ENCODE measurements at regions not wholly inside any gene's neighbourhood (a gene's known extent, or its start where the extent isn't known, plus 50 kb on each side); places are given as distances from the start of the nearest gene placed in this dataset.

DNA sequence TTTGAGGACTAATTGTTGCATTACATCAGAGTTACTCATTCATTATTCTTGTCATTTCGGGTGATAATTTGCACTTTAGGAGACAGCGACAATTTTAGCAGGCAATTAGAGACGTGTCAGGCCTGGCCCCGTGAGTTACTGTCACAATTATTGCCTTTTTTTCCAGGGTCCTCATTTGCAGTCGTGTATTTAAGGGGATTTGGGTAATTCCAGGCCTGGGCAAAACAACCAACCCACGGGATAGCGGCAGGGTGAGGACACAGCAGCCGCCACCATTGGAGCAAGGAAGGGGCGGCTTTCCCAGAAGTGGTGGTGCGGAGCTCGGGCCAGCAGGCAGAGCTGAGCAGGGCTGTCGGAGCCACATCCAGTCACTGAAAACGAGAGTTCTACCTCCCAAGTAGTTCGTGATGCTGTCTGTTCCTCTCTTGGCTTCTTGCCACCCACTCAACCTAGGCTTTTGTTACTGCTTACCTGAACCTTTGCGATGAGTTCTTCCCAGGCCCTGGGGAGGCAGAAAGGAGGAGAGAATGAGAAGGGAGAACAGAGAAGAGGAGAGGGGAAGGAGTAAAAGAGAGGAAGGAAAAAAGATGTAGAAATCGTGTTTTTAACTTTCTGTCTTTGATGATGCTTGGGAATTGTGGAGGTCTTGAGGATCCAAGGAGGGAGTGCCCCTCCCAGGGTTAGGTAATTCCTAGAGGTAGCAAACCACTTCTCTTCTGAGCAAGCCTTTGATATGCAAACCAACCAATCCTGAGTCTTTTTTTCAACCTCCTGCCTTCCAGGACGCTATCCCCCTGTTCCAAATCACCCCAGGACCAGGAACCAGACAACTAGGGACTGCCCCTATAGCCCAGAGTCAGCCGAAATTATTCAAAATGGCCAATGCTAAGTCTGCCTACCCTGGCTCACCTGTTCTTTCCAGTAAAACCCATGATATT lies 236.1 kb downstream of the MIAT start:
- DNase-seq (ENCODE audit: low spot score), result no peak

DNA sequence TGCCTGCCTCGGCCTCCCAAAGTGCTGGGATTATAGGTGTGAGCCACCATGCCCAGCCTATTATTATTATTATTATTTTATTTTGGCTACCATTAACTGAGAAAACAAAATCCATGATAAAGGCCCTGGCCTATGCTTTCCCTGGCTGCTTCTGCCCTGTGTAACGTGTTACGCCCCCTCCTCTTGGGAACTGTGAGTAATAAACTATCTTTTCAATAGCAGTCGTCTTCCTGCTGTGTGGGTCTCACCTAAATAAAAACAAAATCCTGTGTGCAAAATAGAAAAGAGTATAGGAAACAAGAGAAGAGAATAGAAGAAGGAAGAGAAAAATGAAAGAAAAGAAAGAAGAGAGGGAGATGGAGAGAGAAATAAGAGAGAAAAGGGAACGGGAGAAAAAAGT lies 237.0 kb downstream of the MIAT start:
- no peak for DNase-seq (ENCODE audit: low spot score)

DNA sequence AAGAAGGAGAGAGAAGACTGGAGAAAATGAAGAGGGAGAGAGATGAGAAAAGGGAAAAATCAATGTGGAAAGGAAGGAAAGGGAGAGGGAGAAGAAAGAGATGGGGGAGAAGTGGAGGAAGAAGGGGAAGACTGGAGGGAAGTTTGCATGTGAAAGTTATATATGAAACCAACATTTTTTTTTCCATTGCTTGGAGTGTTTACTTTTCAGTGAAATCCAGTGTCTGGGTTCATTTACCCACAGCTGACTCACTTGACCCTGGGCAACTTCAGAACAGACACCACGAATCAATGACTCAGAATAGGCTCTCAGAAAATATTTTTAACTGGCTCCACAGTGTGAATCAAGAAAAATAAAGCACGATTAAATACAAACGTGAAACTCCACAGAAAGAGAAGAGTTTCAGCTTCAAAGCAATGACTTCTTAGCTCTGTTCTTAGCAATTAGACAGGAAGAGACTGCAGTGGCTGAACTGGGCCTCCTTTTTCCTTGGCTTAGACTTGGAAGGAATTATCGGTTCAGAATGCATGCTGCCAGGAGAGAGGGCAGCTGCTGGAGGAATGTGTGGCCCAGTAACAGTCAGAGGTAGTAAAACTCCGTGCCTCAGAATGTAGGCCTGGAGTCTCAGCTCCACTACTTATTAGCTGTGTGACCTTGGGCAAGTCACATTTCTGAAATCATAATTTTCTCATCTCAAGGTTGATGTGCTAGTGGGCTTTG lies 237.5 kb downstream of the MIAT start:
- peak; percentile 38 for DNase-seq (ENCODE audit: low spot score)

DNA sequence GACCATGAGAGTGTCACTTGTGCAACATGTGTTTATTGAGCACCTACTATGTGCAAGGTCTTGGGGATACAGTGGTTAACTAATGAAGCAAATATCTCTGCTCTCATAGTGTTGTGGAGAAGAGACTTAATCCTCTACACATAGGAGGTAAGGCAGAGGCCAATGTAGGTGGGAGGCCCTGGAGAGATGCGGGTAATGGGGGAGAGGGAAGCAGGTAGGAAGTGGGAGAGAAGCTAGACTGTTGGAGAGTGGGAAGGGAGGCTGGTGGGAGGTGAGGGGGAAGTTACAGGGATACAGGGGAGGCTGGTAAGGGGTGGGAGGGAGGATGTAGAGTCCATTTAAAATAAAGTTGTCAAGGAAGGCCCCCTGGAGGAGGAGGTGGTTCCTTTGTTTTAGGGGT lies 240.0 kb downstream of the MIAT start:
- DNase-seq (ENCODE audit: low spot score), result no peak

DNA sequence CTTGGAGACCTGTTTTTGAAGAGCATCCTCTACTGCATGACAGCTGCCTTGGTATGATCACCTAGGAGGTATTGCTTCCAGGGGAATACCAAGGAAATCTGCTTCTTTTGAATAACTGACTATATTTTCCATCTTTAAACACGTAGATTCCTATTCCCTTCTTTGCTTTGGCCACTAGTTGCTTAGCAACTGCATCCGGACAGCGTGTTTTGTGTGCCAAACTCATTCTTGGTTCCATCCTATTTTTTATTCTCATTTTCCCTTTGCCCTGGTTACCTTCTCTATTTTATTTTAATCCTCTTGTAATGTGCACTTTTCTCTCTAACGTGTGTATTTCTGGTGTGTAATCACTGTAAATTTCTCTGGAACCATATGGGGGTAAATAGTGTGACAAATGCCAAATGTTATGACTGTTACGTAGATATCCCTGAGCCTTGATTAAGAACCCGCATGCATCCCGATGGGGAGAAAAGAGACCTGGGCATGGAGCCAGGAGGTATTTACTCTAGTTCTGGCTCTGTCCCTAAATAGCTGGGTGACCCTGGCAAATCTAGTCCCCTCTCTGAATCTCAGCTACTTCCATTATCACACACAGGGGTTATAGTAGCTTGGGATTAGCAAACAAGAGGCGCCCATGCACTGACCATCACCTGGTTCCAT lies 241.7 kb downstream of the MIAT start:
- no peak for DNase-seq (ENCODE audit: low spot score)

DNA sequence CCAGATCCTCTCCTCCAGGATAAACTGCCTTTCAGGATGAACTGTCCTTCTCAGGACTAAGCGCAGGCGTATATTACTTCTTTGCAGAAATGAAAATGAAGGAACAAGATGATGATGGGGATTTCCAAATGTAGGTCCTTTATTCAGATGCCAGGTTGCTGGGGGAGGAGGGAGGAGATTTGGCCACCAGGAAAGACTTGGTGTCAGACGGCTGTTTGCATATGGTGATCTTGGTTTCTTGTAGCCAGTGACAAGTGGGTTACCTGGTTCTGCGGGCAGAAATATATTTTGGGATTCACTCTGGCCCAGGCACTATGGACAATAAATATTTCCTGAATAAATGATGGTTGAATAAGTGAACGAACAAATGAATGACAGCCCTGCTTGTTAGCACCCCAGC lies 243.4 kb downstream of the MIAT start:
- no peak for DNase-seq (ENCODE audit: low spot score)

DNA sequence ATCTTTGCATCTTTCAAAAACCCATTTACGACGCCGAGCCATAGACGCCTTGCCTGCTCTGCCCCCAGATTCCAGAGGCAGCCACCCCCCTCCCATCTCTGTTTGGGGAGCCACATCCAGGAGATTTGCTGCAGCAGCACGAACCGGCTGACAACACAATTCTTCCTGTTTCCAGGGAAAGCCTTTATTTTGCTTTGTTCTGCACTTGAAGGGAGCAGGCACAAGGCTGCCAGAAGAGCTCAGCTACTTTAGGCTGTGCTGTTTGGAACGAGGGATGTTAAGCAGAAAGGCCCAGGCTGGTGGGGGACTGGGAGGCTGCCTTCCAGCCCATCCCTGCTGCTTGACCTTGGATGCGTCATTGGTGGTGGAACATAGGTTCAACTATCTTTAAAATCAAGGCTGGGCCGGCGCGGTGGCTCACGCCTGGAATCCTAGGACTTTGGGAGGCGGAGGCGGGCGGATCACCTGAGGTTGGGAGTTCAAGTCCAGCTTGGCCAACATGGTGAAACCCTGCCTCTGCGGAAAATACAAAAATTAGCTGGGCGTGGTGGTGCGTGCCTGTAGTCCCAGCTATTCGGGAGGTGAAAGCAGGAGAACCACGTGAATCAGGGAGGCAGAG lies 243.9 kb downstream of the MIAT start:
- DNase-seq (ENCODE audit: low spot score), result no peak

DNA sequence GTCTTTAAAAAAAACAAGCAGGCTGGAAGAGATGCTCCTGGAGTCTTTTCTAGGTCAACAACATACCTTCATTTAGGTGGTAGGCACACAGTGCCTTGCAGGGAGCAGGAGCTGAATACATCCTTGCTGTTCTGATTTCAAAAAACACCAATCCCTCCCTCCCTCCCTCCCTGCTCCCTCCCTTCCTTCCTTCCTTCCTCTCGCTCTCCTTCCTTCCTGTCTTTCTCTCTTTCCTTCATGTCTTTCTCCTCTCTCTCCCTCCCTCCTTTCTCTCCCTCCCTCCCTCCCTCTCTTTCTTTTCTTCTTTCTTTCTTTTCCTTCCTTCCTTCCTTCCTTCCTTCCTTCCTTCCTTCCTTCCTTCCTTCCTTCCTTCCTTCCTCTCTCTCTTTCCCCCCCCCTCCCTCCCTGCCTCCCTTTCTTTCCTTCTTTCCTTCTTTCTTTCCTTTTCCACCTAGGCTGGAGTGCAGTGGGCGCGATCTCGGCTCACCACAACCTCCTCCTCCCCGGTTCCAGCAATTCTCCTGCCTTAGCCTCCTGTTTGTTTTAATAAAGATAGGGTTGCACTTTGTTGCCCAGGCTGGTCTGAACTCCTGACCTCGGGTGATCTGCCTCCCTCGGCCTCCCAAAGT lies 245.1 kb downstream of the MIAT start:
- no peak for DNase-seq (ENCODE audit: low spot score)

DNA sequence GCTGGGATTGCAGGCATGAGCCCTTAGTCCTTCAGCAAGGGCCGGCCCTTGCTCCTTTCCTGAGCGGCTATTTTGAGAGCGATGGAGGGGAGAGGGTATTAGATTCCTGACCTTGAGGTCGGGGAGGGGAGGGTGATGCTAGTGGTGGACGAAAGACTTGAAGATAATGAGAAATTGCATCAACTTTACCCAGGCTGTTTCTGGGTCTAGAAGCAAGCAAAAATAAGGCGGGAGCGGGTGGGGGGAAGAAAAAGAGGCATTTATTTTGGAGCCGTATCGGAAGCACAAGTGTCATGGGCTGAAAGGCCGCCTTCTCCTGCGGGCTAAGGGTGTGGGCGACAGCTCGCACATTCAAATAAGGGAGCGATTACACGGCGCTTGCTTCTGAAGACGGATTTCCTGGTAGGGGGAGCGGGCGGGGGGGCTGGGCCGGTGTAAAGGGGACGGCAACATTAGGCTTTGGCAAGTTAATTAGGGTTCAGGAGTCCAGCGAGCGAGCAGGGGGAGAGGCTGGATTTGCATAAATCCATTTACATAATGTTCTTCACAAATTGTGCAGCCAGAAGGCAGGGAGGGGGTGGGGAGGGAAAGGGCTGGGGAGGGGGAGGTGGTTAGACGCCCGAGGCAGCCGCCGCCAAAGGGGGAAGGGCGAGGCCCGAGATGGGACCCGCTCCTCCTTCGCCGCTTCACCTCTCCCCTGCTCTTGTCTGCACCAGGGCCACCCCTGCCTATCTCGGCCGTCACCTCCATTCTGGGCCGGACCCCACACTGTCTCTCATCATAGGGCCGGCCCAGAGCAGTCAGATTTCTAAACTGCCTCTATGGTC lies 245.9 kb downstream of the MIAT start:
- DNase-seq (ENCODE audit: low spot score), result no peak

DNA sequence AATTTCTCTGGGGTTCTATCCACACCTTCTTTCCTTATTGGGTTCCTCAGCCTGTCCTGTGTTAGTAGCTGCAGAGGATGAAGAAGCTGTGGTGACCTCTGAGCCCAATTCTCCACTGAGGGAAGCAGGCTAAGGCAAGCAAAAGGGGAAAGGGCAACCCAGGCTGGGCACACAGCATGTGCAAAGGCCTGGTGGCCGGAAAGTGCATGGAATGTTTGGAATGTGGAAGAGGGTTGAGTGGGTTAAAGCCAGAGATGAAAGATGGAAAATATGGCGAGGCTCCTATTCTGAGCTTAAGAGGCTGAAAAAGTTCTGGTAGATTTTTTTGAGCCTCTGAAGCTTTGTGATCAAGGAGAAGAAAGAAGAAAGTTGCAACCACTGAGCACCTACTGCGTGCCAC lies 247.1 kb downstream of the MIAT start:
- no peak for DNase-seq (ENCODE audit: low spot score)

DNA sequence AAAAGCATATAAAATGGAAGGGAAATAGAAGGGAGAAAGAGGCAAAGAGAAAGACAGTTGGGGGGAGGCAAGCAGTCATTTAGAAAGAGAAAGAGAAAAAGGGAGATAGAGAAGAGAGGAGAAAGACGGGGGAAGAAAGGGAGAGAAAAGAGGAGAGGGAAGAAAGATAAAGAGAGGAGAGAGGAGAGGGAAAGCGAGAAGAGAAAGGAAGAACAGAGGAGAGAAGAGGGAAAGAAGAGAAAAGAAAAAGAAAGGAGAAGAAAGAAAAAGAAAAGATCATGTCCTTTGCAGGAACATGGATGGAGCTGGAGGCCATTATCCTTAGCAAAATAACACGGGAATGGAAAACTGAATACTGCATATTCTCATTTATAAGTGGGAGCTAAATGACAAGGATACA lies 247.7 kb downstream of the MIAT start:
- no peak for DNase-seq (ENCODE audit: low spot score)

DNA sequence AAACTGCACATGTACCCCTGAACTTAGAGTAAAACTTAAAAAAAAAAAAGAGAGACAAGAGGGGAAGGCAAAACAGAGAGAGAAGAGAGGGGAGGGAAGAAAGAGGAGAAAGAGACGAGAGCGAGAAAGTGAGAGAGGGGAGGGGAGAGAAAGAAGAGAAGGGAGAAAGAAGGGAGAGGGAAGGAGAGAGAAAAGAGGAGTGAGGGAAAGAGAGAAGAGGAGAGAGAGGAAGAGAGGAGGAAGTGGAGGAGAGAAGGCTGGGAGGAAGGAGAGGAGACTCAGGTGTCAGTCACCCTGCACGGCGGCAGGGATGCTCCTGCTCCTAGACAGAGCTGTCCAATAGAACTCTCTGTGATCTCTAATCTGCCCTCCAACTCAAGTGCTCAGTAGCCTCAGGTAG lies 248.3 kb downstream of the MIAT start:
- DNase-seq (ENCODE audit: low spot score), result no peak

DNA sequence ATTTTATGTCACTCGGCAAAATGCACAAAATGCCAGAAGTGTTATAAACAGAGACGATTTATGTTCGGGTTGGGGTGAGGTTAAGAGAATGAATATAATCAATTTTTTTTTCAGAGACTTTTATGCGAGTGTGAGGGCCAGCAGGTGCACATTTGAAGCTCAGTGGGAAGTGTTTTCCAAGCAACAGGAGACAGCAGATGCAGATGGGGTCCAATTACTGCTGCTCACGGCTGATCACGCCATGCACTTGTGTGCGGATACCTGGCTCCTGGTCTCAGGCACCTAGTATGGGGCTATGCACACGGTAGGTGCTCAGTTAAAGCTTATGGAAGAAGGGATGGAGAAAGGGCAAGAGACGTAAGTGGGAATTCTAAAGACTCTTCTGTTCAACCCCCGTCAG lies 249.1 kb downstream of the MIAT start:
- DNase-seq (ENCODE audit: low spot score), result no peak

DNA sequence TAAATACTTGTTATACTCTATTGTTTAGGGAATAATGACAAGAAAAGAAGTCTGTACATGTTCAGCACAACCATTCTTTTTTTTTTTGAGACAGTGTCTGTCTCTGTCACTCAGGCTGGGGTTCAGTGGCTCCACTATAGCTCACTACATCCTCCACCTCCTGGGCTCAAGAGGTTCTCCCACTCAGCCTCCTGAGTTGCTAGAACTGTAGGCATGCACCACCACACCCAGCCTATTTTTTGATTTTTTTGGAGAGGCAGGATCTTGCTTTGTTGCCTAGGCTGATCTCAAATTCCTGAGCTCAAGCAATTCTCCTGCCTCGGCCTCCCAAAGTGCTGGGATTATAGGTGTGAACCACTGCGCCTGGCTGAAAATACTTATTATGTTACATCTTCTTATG lies 250.0 kb downstream of the MIAT start:
- no peak for DNase-seq (ENCODE audit: low spot score)

DNA sequence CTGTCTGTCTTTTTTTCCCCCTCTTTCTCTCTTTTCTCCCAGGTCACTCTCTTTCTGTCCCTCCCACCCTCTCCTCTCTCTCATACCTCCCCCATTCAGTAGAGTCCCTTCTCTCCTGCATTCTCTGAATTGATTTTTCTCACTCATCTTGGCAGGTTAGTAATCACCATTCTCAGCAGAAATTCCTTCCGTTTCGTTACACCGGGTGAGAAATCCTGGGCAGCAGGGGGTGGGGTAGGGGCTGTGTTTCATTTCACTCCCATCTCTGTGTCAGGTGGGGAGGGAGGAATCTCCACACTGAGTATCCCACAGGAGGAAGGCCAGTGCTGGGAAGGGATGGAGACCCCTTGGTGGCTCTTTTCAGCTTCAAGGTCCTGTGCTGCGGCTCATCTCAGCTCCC lies 253.5 kb downstream of the MIAT start:
- DNase-seq (ENCODE audit: low spot score), result no peak

DNA sequence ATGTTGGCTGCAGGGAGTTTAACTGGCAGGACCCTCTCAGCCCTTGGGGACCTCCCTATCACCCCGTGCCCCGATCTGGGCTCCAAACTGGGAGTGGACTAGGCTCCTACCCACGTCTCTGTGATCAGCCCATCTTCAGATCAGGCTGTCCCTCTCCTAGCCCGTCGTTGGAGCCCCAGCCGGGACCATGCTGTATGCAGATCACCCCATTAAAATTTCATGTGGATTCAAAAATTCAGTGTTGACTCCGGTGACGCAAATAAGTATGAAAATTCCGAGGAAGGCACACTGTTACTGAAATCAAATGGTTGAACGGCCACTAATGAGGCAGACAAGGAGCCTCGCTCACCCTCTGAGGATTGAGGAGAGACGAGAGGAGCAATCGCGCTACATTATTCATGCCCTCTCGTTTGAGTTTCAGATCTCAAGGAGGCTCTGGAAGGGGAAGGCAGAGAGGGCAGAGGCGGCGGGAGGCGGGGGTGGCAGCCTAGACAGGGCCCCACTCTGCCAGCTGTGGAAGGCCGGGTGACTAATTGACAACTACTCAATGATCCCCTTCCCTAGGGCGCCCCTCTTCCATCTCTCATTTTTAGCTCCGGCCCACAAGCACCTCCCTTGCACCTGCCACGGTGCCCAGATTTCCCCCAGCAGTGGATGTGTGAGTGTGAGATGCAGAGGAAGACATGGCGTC lies 255.4 kb downstream of the MIAT start:
- DNase-seq (ENCODE audit: low spot score), result no peak

DNA sequence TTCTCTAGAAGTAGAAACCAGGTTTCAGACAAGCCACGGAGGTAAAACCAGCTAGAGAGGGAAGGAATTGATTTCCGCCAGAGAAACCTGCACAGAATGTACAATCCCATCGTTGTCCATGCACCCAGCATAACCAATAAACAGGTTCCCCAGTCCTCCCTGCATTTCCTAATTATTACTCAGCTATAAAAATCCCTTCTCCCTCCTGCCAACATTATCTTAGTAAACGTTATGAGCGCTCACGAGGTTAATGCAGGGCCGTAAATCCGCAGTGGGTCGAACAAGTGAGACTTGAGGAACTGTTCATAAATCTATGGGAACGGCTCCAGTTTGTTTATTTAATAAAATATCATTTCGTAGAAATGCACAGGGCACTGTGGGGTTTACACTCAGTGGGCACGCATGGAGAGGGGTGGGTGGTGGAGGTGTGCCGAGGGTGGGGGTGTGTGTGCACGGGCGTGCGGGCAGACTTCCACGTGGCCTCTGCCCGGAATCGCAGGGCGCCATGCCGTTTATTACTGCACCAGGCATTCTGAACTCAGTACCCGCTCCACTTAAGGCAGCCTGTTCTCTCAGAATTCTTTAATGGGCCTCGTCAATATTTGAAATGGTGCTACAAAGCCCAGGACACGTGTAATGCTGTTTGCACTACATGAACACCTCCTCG lies 257.3 kb downstream of the MIAT start:
- no peak for DNase-seq (ENCODE audit: low spot score)

DNA sequence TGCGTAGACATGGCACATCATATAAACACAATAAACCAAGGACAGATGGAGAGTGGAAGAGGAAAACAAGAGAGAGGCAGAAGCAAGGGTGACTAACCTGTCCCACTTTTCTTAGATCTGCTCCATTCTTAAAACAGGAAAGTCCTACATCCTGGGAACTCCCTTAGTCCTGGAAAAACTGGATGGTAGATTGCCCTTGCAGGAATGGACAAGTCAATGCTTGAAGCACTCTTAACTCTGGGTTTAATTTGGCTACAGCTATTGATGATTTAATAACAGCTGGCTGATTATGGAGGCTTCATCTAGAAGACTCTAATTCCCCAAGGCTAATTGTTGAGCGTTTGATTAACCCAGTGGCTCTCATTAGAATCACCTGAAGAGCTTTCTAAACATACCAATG lies 258.8 kb downstream of the MIAT start:
- no peak for DNase-seq (ENCODE audit: low spot score)

DNA sequence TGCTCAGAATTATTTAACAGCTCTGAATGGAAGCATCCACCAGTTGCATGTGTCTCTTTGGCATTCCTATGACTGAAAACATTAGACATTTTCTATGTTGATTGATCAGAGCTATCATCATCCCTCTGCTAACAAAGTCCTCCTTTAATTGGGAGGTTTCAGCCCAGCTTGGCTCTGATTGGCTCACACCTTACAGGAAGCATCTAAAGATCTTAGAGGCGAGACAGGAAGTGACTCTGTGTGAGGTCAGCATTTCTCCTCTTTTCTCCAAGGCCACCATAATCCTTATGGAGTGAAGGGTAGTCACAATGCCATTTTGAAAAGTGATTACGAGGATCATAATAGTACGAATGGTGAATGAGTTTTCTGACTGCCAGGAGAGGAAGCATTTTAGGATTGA lies 260.8 kb downstream of the MIAT start:
- DNase-seq (ENCODE audit: low spot score), result no peak

DNA sequence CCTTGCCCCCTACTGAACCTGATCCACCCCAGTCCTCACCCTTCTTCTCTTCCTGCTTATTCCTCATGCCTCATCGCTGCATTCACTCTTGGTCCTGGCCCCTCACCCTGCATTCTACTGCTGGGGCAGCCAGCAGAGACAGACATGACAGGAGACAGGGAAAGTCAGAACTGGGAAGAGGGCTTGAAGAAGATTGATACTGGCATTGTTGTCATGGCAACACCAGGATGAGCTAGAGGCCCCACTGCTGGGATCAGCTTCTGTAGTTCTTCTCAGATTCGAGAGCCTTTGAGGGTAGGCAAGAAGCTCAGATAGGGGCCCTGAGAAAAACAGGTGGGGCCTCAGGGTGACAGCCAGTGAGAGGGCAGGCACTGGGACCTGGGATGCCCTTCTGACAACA lies 264.3 kb downstream of the MIAT start:
- DNase-seq (ENCODE audit: low spot score), result no peak

Measured in SW480 (cell line).